ENCODE measurements at regions not wholly inside any gene's neighbourhood (a gene's known extent, or its start where the extent isn't known, plus 50 kb on each side); places are given as distances from the start of the nearest gene placed in this dataset.
"Not testable (repeated sequence)": the region's sequence is repeated elsewhere in the genome, so short reads cannot be mapped to it uniquely, and the experiment has no call there.

GRCh38 chr5:124621279-124621678 lies 125.2 kb downstream of the ZNF608 start:
- no peaks in the 10 kb centered on the region for H3K4me1 ChIP-seq (ENCODE audit: control insufficient read depth in 2 of 2, insufficient read depth in 2 of 2, low read length in 2 of 2)
- H3K9me3 ChIP-seq (ENCODE audit: control insufficient read depth in 2 of 2, low read length in 2 of 2): no peaks in the 10 kb centered on the region
- no peak overlapping the region for H3K27ac ChIP-seq (ENCODE audit: low read depth in 2 of 2, low read length in 2 of 2)
- H3K9ac ChIP-seq (ENCODE audit: low read depth in 1 of 2, low read length in 2 of 2): no peak overlapping the region
- no peaks in the 10 kb centered on the region for H3K27me3 ChIP-seq (ENCODE audit: control insufficient read depth in 2 of 2, insufficient read depth in 2 of 2, low read length in 2 of 2)
- no peaks in the 10 kb centered on the region for H3K36me3 ChIP-seq (ENCODE audit: control insufficient read depth in 2 of 2, insufficient read depth in 2 of 2, low read length in 2 of 2)
- H3K4me3 ChIP-seq (ENCODE audit: low read length in 2 of 2): no peak overlapping the region

DNA sequence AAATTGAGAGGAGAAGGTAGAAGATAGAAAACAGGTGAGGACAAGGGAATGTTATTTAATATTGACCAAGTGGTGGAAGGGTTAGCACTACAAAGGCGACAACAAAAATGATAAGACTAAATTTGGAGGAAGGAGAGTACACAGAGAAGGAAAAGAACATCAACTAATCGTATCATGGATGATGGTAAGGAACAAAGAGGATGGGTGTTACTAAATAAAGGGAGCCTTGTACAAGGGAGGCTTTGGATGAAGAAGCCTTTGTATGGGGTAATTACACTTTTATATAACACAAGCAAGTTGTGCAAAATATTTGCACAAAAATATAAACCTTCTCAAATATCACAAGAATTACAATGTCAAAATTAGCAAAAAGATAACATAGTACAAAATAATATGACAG lies 125.7 kb downstream of the ZNF608 start:
- no peak overlapping the region for H3K27ac ChIP-seq (ENCODE audit: low read depth in 2 of 2, low read length in 2 of 2)
- no peak overlapping the region for H3K9ac ChIP-seq (ENCODE audit: low read depth in 1 of 2, low read length in 2 of 2)
- no peak overlapping the region for H3K4me3 ChIP-seq (ENCODE audit: low read length in 2 of 2)

GRCh38 chr5:124619121-124619520 lies 127.3 kb downstream of the ZNF608 start:
- no peaks in the 10 kb centered on the region for H3K9me3 ChIP-seq (ENCODE audit: control insufficient read depth in 2 of 2, low read length in 2 of 2)
- no peak overlapping the region for H3K9ac ChIP-seq (ENCODE audit: low read depth in 1 of 2, low read length in 2 of 2)
- no peak overlapping the region for H3K4me3 ChIP-seq (ENCODE audit: low read length in 2 of 2)
- no peaks in the 10 kb centered on the region for H3K4me1 ChIP-seq (ENCODE audit: control insufficient read depth in 2 of 2, insufficient read depth in 2 of 2, low read length in 2 of 2)
- H3K27ac ChIP-seq (ENCODE audit: low read depth in 2 of 2, low read length in 2 of 2): no peak overlapping the region
- no peaks in the 10 kb centered on the region for H3K27me3 ChIP-seq (ENCODE audit: control insufficient read depth in 2 of 2, insufficient read depth in 2 of 2, low read length in 2 of 2)
- H3K36me3 ChIP-seq (ENCODE audit: control insufficient read depth in 2 of 2, insufficient read depth in 2 of 2, low read length in 2 of 2): no peaks in the 10 kb centered on the region

More for the DNA sequence above, 125.7 kb downstream of the ZNF608 start:
- no peaks in the 10 kb centered on the region for H3K9me3 ChIP-seq (ENCODE audit: control insufficient read depth in 2 of 2, low read length in 2 of 2)
- no peaks in the 10 kb centered on the region for H3K36me3 ChIP-seq (ENCODE audit: control insufficient read depth in 2 of 2, insufficient read depth in 2 of 2, low read length in 2 of 2)
- no peaks in the 10 kb centered on the region for H3K27me3 ChIP-seq (ENCODE audit: control insufficient read depth in 2 of 2, insufficient read depth in 2 of 2, low read length in 2 of 2)
- no peaks in the 10 kb centered on the region for H3K4me1 ChIP-seq (ENCODE audit: control insufficient read depth in 2 of 2, insufficient read depth in 2 of 2, low read length in 2 of 2)

- H3K4me1 ChIP-seq (ENCODE audit: control insufficient read depth in 2 of 2, insufficient read depth in 2 of 2, low read length in 2 of 2): no peaks in the 10 kb centered on the region
- H3K27me3 ChIP-seq (ENCODE audit: control insufficient read depth in 2 of 2, insufficient read depth in 2 of 2, low read length in 2 of 2): no peaks in the 10 kb centered on the region
- no peaks in the 10 kb centered on the region for H3K36me3 ChIP-seq (ENCODE audit: control insufficient read depth in 2 of 2, insufficient read depth in 2 of 2, low read length in 2 of 2)
- H3K4me3 ChIP-seq (ENCODE audit: low read length in 2 of 2): no peak overlapping the region
- no peak overlapping the region for H3K27ac ChIP-seq (ENCODE audit: low read depth in 2 of 2, low read length in 2 of 2)
- H3K9ac ChIP-seq (ENCODE audit: low read depth in 1 of 2, low read length in 2 of 2): no peak overlapping the region
- no peaks in the 10 kb centered on the region for H3K9me3 ChIP-seq (ENCODE audit: control insufficient read depth in 2 of 2, low read length in 2 of 2)
These were observed 128.7 kb downstream of the ZNF608 start for GRCh38 chr5:124617787-124618186.

- Histone ChIP-seq H3K4me3 (ENCODE audit: low read length in 2 of 2) (no peak overlapping the region), H3K36me3 (ENCODE audit: control insufficient read depth in 2 of 2, insufficient read depth in 2 of 2, low read length in 2 of 2) (no peaks in the 10 kb centered on the region), H3K4me1 (ENCODE audit: control insufficient read depth in 2 of 2, insufficient read depth in 2 of 2, low read length in 2 of 2) (no peaks in the 10 kb centered on the region)
These were observed 131.5 kb downstream of the ZNF608 start for GRCh38 chr5:124614836-124615385.

DNA sequence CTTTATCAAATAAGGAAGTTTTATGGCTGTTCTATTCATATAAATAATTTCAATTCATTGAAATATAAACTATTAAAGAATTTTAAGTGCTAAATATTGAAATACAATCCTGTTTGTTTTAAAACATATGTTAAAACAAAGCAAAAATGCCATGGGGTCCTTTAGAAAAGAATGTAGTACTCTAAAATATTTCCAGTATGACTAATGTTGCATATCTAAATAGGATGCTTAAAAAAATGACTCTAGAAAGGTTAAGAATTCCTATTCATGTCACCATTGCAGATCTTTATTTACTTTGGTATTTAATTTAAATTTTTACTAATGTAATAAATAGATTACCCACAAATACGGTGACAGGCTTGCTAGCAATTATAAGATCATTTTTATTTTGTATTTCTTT lies 132.3 kb downstream of the ZNF608 start:
- no peak overlapping the region for H3K27ac ChIP-seq (ENCODE audit: low read depth in 2 of 2, low read length in 2 of 2)
- H3K9ac ChIP-seq (ENCODE audit: low read depth in 1 of 2, low read length in 2 of 2): no peak overlapping the region
- H3K36me3 ChIP-seq (ENCODE audit: control insufficient read depth in 2 of 2, insufficient read depth in 2 of 2, low read length in 2 of 2): no peaks in the 10 kb centered on the region
- no peaks in the 10 kb centered on the region for H3K4me1 ChIP-seq (ENCODE audit: control insufficient read depth in 2 of 2, insufficient read depth in 2 of 2, low read length in 2 of 2)
- H3K27me3 ChIP-seq (ENCODE audit: control insufficient read depth in 2 of 2, insufficient read depth in 2 of 2, low read length in 2 of 2): no peaks in the 10 kb centered on the region
- H3K4me3 ChIP-seq (ENCODE audit: low read length in 2 of 2): no peak overlapping the region
- no peaks in the 10 kb centered on the region for H3K9me3 ChIP-seq (ENCODE audit: control insufficient read depth in 2 of 2, low read length in 2 of 2)

More at GRCh38 chr5:124614836-124615385, 131.5 kb downstream of the ZNF608 start:
- no peak overlapping the region for H3K9ac ChIP-seq (ENCODE audit: low read depth in 1 of 2, low read length in 2 of 2)
- no peaks in the 10 kb centered on the region for H3K9me3 ChIP-seq (ENCODE audit: control insufficient read depth in 2 of 2, low read length in 2 of 2)
- H3K27ac ChIP-seq (ENCODE audit: low read depth in 2 of 2, low read length in 2 of 2): no peak overlapping the region
- no peaks in the 10 kb centered on the region for H3K27me3 ChIP-seq (ENCODE audit: control insufficient read depth in 2 of 2, insufficient read depth in 2 of 2, low read length in 2 of 2)

DNA sequence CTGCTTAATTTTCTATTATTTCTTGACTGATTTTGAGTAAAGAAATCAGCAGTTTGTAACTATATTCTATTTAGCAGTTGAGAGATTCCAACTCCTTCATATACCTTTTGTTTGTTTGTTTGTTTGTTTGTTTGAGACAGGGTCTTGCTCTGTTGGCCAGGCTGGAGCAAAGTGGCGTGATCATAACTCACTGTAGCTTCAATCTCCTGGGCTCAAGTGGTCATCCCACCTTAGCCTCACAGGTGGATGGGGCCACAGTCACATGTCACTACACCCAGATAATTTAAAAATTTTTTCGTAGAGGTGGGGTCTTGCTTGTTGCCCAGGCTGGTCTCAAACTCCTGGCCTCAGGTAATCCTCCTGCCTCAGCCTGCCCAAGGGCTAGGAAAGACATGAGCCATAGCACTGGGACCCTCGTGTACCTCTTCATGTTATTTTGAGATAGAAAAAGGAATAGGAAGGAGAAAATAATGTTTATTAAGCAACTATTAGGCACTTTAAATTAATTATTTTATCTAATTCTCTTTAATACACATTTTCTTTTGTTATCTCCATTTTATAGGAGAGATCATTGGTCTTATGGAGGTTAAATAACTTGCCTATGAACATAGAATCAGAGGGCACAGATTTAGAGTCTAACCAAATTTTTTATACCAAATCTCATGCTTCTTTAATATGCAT lies 133.0 kb downstream of the ZNF608 start:
- H3K4me1 ChIP-seq (ENCODE audit: control insufficient read depth in 2 of 2, insufficient read depth in 2 of 2, low read length in 2 of 2): no peaks in the 10 kb centered on the region
- H3K4me3 ChIP-seq (ENCODE audit: low read length in 2 of 2): no peak overlapping the region
- no peak overlapping the region for H3K9ac ChIP-seq (ENCODE audit: low read depth in 1 of 2, low read length in 2 of 2)
- no peak overlapping the region for H3K27ac ChIP-seq (ENCODE audit: low read depth in 2 of 2, low read length in 2 of 2)
- no peaks in the 10 kb centered on the region for H3K27me3 ChIP-seq (ENCODE audit: control insufficient read depth in 2 of 2, insufficient read depth in 2 of 2, low read length in 2 of 2)
- H3K9me3 ChIP-seq (ENCODE audit: control insufficient read depth in 2 of 2, low read length in 2 of 2): no peaks in the 10 kb centered on the region
- H3K36me3 ChIP-seq (ENCODE audit: control insufficient read depth in 2 of 2, insufficient read depth in 2 of 2, low read length in 2 of 2): no peaks in the 10 kb centered on the region

DNA sequence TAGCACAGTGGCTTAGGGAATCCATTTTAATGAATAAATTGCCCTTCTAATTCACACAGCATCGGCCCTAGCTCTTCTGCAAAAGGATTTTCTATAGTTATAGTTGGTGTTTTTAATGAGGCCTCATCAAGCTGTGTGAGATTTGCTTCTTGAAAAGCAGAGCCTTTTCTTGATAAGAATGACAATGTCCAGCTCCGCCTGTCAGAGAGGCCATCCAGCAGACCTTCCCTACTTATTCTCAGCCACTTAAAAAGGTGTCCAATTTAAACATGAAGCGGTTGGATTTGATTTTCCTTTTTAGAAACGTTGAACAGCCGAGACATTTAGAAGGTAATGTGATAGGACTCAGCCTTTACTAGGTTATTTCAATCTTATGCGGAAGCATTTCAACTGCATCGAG lies 134.4 kb downstream of the ZNF608 start:
- Histone ChIP-seq H3K36me3 (ENCODE audit: control insufficient read depth in 2 of 2, insufficient read depth in 2 of 2, low read length in 2 of 2) (no peaks in the 10 kb centered on the region), H3K9ac (ENCODE audit: low read depth in 1 of 2, low read length in 2 of 2) (no peak overlapping the region), H3K4me3 (ENCODE audit: low read length in 2 of 2) (no peak overlapping the region), H3K4me1 (ENCODE audit: control insufficient read depth in 2 of 2, insufficient read depth in 2 of 2, low read length in 2 of 2) (no peaks in the 10 kb centered on the region), H3K27me3 (ENCODE audit: control insufficient read depth in 2 of 2, insufficient read depth in 2 of 2, low read length in 2 of 2) (no peaks in the 10 kb centered on the region), H3K9me3 (ENCODE audit: control insufficient read depth in 2 of 2, low read length in 2 of 2) (no peaks in the 10 kb centered on the region), H3K27ac (ENCODE audit: low read depth in 2 of 2, low read length in 2 of 2) (no peak overlapping the region)

DNA sequence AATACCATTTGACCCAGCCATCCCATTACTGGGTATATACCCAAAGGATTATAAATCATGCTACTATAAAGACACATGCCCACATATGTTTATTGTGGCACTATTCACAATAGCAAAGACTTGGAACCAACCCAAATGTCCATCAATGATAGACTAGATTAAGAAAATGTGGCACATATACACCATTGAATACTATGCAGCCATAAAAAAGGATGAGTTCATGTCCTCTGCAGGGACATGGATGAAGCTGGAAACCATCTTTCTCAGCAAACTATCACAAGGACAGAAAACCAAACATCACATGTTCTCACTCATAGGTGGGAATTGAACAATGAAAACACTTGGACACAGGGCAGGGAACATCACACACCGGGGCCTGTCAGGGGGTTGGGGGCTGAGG lies 135.2 kb downstream of the ZNF608 start:
- not testable (repeated sequence) for H3K4me3 ChIP-seq (ENCODE audit: low read length in 2 of 2); H3K9me3 ChIP-seq (ENCODE audit: control insufficient read depth in 2 of 2, low read length in 2 of 2); H3K27ac ChIP-seq (ENCODE audit: low read depth in 2 of 2, low read length in 2 of 2); H3K27me3 ChIP-seq (ENCODE audit: control insufficient read depth in 2 of 2, insufficient read depth in 2 of 2, low read length in 2 of 2); H3K4me1 ChIP-seq (ENCODE audit: control insufficient read depth in 2 of 2, insufficient read depth in 2 of 2, low read length in 2 of 2); H3K36me3 ChIP-seq (ENCODE audit: control insufficient read depth in 2 of 2, insufficient read depth in 2 of 2, low read length in 2 of 2); H3K9ac ChIP-seq (ENCODE audit: low read depth in 1 of 2, low read length in 2 of 2)

- H3K9ac ChIP-seq (ENCODE audit: low read depth in 1 of 2, low read length in 2 of 2); H3K4me3 ChIP-seq (ENCODE audit: low read length in 2 of 2); H3K36me3 ChIP-seq (ENCODE audit: control insufficient read depth in 2 of 2, insufficient read depth in 2 of 2, low read length in 2 of 2); H3K4me1 ChIP-seq (ENCODE audit: control insufficient read depth in 2 of 2, insufficient read depth in 2 of 2, low read length in 2 of 2); H3K27ac ChIP-seq (ENCODE audit: low read depth in 2 of 2, low read length in 2 of 2); H3K27me3 ChIP-seq (ENCODE audit: control insufficient read depth in 2 of 2, insufficient read depth in 2 of 2, low read length in 2 of 2); H3K9me3 ChIP-seq (ENCODE audit: control insufficient read depth in 2 of 2, low read length in 2 of 2): not testable (repeated sequence)
These were observed 136.8 kb downstream of the ZNF608 start for GRCh38 chr5:124609685-124610084.

All from mucosa of rectum (tissue), 2 donors.